HCT116 (cell line): ENCODE measurements at regions not wholly inside any gene's neighbourhood (a gene's known extent, or its start where the extent isn't known, plus 50 kb on each side); places are given as distances from the start of the nearest gene placed in this dataset.

Source experiments
- ATAC-seq: fragments of 200-7000 bp; cut with Tn5 transposase; 2 replicates; pipeline ENCODE4 v1.9.1; 2020; ENCODE audit warnings: mild to moderate bottlenecking, moderate library complexity
- BruUV-seq: library from RNA; stranded (reverse); fragments of 400-500 nt; replicated peaks from 2 replicates; lab custom pipeline; 2021; lab: Mats Ljungman, UMichigan
- CTCF ChIA-PET: fragments of 300-600 bp; sonication (Branson Sonifier 250); formaldehyde crosslinking; loops from one replicate; lab custom pipeline; 2021; ENCODE audit warnings: antibody characterized with exemption; lab: Charles Lee
- POLR2A ChIA-PET: fragments of 300-600, 350-600 bp; sonication (Branson Sonifier 250); formaldehyde crosslinking; loops from one replicate; lab custom pipeline; 2021; ENCODE audit warnings: antibody characterized with exemption; lab: Charles Lee
- RAD21 ChIA-PET, 2 experiments: fragments of 300-600 bp; sonication (Branson Sonifier 250); formaldehyde crosslinking; loops; one replicate each; lab custom pipeline; 2023; ENCODE audit warnings: low total read pairs in 2 of 2; ENCODE audit not compliant: uncharacterized antibody in 2 of 2, unreplicated experiment in 2 of 2, low non-redundant PET in 1 of 2; lab: Charles Lee
- DNase-seq: peaks from one replicate; pipeline ENCODE4 v3.0.0-alpha.2; 2010; ENCODE audit warnings: low read depth, low spot score
- H2AFZ ChIP-seq: fragments of 200-600 bp; shearing (Covaris generic), sonication (generic); 2 replicates; pipeline ENCODE4 v1.6.1; 2017; ENCODE audit warnings: low read depth, mixed run types, mixed read lengths, antibody characterized with exemption, low read length; ENCODE audit not compliant: poor library complexity, severe bottlenecking
- H3K27ac ChIP-seq: 2 replicates; pipeline ENCODE4 v1.5.1; 2012; ENCODE audit warnings: low read depth, low read length
- H3K27me3 ChIP-seq: fragments of 200-600 bp; sonication (generic); 2 replicates; pipeline ENCODE4 v1.6.1; 2016; ENCODE audit warnings: mixed run types, low read length, mixed read lengths; ENCODE audit not compliant: insufficient read depth
- H3K36me3 ChIP-seq, 2 experiments: fragments of 200-500 bp in 1 of 2; fragments of 200-600 bp in 1 of 2; sonication (Bioruptor generic) in 1 of 2; sonication (generic) in 1 of 2; 2 replicates each; pipeline versions ENCODE4 v1.5.1 to v1.6.1; 2014 to 2016; ENCODE audit warnings: low read length in 2 of 2, inconsistent platforms in 1 of 2, mixed read lengths in 1 of 2, mixed run types in 1 of 2; ENCODE audit not compliant: insufficient read depth in 2 of 2, control insufficient read depth in 1 of 2
- H3K4me1 ChIP-seq, 2 experiments: fragments of 200-600 bp in 1 of 2; sonication (generic) in 1 of 2; 2 replicates each; pipeline versions ENCODE4 v1.5.1 to v1.6.1; 2012 to 2017; ENCODE audit warnings: low read length in 2 of 2, inconsistent platforms in 1 of 2, mild to moderate bottlenecking in 1 of 2, mixed read lengths in 1 of 2, mixed run types in 1 of 2, moderate library complexity in 1 of 2; ENCODE audit not compliant: insufficient read depth in 2 of 2, control insufficient read depth in 1 of 2
- H3K4me2 ChIP-seq: fragments of 200-600 bp; sonication (generic); 2 replicates; pipeline ENCODE4 v1.6.1; 2017; ENCODE audit warnings: mixed run types, low read length, mixed read lengths
- H3K4me3 ChIP-seq, 2 experiments: fragments of 200-600 bp in 1 of 2; sonication (generic) in 1 of 2; replicated peaks in 1 of 2; 2 replicates each; pipeline ENCODE4 v1.5.1; 2011 to 2016; ENCODE audit warnings: low read length in 2 of 2, control low read depth in 1 of 2, low read depth in 1 of 2, mild to moderate bottlenecking in 1 of 2, mixed read lengths in 1 of 2, mixed run types in 1 of 2
- H3K79me2 ChIP-seq: fragments of 200-600 bp; sonication (generic); 2 replicates; pipeline ENCODE4 v1.6.1; 2017; ENCODE audit warnings: mild to moderate bottlenecking, mixed run types, low read length, moderate library complexity, mixed read lengths; ENCODE audit not compliant: insufficient read depth
- H3K9ac ChIP-seq: fragments of 200-600 bp; sonication (generic); 2 replicates; pipeline ENCODE4 v1.6.1; 2016; ENCODE audit warnings: low read length, mixed read lengths
- H3K9me2 ChIP-seq: fragments of 200-600 bp; sonication (generic), shearing (Covaris generic); 2 replicates; pipeline ENCODE4 v1.6.1; 2017; ENCODE audit warnings: mixed run types, mild to moderate bottlenecking, moderate library complexity; ENCODE audit not compliant: insufficient read depth
- H3K9me3 ChIP-seq, 2 experiments: fragments of 200-500 bp in 1 of 2; fragments of 200-600 bp in 1 of 2; sonication (Bioruptor generic) in 1 of 2; sonication (generic) in 1 of 2; 2 replicates each; pipeline ENCODE4 v1.6.1; 2014 to 2017; ENCODE audit warnings: low read length in 2 of 2, mixed read lengths in 2 of 2, inconsistent platforms in 1 of 2, low read depth in 1 of 2, mild to moderate bottlenecking in 1 of 2, mixed run types in 1 of 2, moderate library complexity in 1 of 2; ENCODE audit not compliant: control insufficient read depth in 1 of 2, insufficient read depth in 1 of 2
- H4K20me1 ChIP-seq: fragments of 200-600 bp; sonication (generic), shearing (Covaris generic); 2 replicates; pipeline ENCODE4 v1.6.1; 2017; ENCODE audit warnings: mixed run types, mild to moderate bottlenecking, moderate library complexity; ENCODE audit not compliant: insufficient read depth
- ATF3 ChIP-seq: IDR thresholded peaks from 2 replicates; pipeline ENCODE4 v1.6.1; 2012
- CBX3 ChIP-seq: IDR thresholded peaks from 2 replicates; pipeline ENCODE4 v1.6.1; 2012; ENCODE audit warnings: low read depth
- CEBPB ChIP-seq: IDR thresholded peaks from 2 replicates; pipeline ENCODE4 v1.6.1; 2012; ENCODE audit warnings: low read depth
- EGR1 ChIP-seq: IDR thresholded peaks from 2 replicates; pipeline ENCODE4 v1.6.1; 2012; ENCODE audit warnings: low read depth
- ELF1 ChIP-seq: IDR thresholded peaks from 2 replicates; pipeline ENCODE4 v1.6.1; 2012; ENCODE audit warnings: low read depth, borderline replicate concordance
- EZH2 ChIP-seq: fragments of 200-600 bp; sonication (generic); IDR thresholded peaks from 2 replicates; pipeline ENCODE4 v1.6.1; 2017; ENCODE audit warnings: antibody characterized with exemption, mixed run types
- EZH2phosphoT487 ChIP-seq: fragments of 200-600 bp; IDR thresholded peaks from 2 replicates; pipeline ENCODE4 v1.6.1; 2018; ENCODE audit warnings: antibody characterized with exemption, borderline replicate concordance
- JUND ChIP-seq: IDR thresholded peaks from 2 replicates; pipeline ENCODE4 v1.6.1; 2012
- MAX ChIP-seq: IDR thresholded peaks from 2 replicates; pipeline ENCODE4 v1.6.1; 2012
- POLR2A ChIP-seq: IDR thresholded peaks from 2 replicates; pipeline ENCODE4 v1.7.0; 2011; ENCODE audit warnings: borderline replicate concordance; ENCODE audit not compliant: insufficient read depth, insufficient read length; ENCODE audit errors: extremely low read depth
- POLR2AphosphoS5 ChIP-seq: IDR thresholded peaks from 2 replicates; pipeline ENCODE4 v1.6.1; 2011; ENCODE audit warnings: mild to moderate bottlenecking, low read depth, low read length, moderate library complexity
- SP1 ChIP-seq: IDR thresholded peaks from 2 replicates; pipeline ENCODE4 v1.6.1; 2012; ENCODE audit warnings: low read depth
- SRF ChIP-seq: IDR thresholded peaks from 2 replicates; pipeline ENCODE4 v1.6.1; 2012; ENCODE audit warnings: low read depth
- TCF7L2 ChIP-seq: IDR thresholded peaks from 2 replicates; pipeline ENCODE4 v1.7.0; 2011; ENCODE audit warnings: borderline replicate concordance, inconsistent platforms; ENCODE audit not compliant: insufficient read depth, insufficient read length; ENCODE audit errors: extremely low read depth
- YY1 ChIP-seq: IDR thresholded peaks from 2 replicates; pipeline ENCODE4 v1.6.1; 2011; ENCODE audit warnings: low read length, low read depth, moderate library complexity, mild to moderate bottlenecking; ENCODE audit not compliant: insufficient replicate concordance; ENCODE audit errors: extremely low read depth
- ZBTB33 ChIP-seq: IDR thresholded peaks from 2 replicates; pipeline ENCODE4 v1.6.1; 2011; ENCODE audit warnings: mild to moderate bottlenecking, low read length, moderate library complexity; ENCODE audit not compliant: insufficient replicate concordance; ENCODE audit errors: extremely low read depth
- ZNF274 ChIP-seq: fragments of 200-500 bp; sonication (Bioruptor generic); IDR thresholded peaks from 2 replicates; pipeline ENCODE4 v1.6.1; 2014; ENCODE audit warnings: mild to moderate bottlenecking, low read depth, low read length, inconsistent platforms
- intact Hi-C: fragments of 100-400 bp; cut with micrococcal nuclease; formaldehyde crosslinking; loops from 2 replicates; pipeline ENCODE4 v1.10.0; 2022

GRCh38 chr19:31406106-31406505 is 56.9 kb upstream of the TSHZ3 start:
- ChIA-PET POLR2A (no interaction called here), RAD21 (no interaction called here)

GRCh38 chr19:31408460-31409124 is 59.4 kb upstream of the TSHZ3 start:
- intact Hi-C loops = no loop called here
- Histone ChIP-seq H3K27me3 (no peaks in the 10 kb centered on the region), H3K9me3 (peaks cover 9 to 28% of the 10 kb centered on the region in 2 experiments; a peak in 2 of 4 replicates), H4K20me1 (no peaks in the 10 kb centered on the region), H3K27ac (no peak overlapping the region), H3K4me3 (no peak overlapping the region), H3K79me2 (no peaks in the 10 kb centered on the region), H2AFZ (no peak overlapping the region), H3K9me2 (no peaks in the 10 kb centered on the region), H3K4me1 (no peaks in the 10 kb centered on the region), H3K9ac (no peak overlapping the region), H3K36me3 (no peaks in the 10 kb centered on the region), H3K4me2 (no peak overlapping the region)
- ChIA-PET CTCF (no interaction called here), RAD21 (no interaction called here), POLR2A (no interaction called here)
- no TSS peak for BruUV-seq
- no peak for DNase-seq
- no peak for ATAC-seq
- no peak for TF ChIP-seq SP1
- TF ChIP-seq MAX = no peak
- no peak for TF ChIP-seq TCF7L2
- no peak for TF ChIP-seq POLR2AphosphoS5
- no peak for TF ChIP-seq CEBPB
- TF ChIP-seq EZH2 = no peak
- TF ChIP-seq CBX3 = no peak
- no peak for TF ChIP-seq POLR2A
- no peak for TF ChIP-seq JUND
- TF ChIP-seq ATF3 = no peak
- TF ChIP-seq ELF1 = no peak
- no peak for TF ChIP-seq ZBTB33
- no peak for TF ChIP-seq SRF
- TF ChIP-seq EGR1 = no peak
- TF ChIP-seq ZNF274 = no peak

More at GRCh38 chr19:31406106-31406505, 56.9 kb upstream of the TSHZ3 start:
- DNase-seq (no peak), ATAC-seq (no peak)
- H3K27me3 ChIP-seq = no peaks in the 10 kb centered on the region
- H3K27ac ChIP-seq = no peak overlapping the region
- no peaks in the 10 kb centered on the region for H4K20me1 ChIP-seq
- no peaks in the 10 kb centered on the region for H3K79me2 ChIP-seq
- no peak overlapping the region for H3K4me3 ChIP-seq
- peaks cover 9 to 27% of the 10 kb centered on the region in 2 experiments; a peak in 2 of 4 replicates for H3K9me3 ChIP-seq
- no peaks in the 10 kb centered on the region for H3K36me3 ChIP-seq
- H3K4me2 ChIP-seq = no peak overlapping the region
- no peak overlapping the region for H3K9ac ChIP-seq
- TF ChIP-seq POLR2A (no peak), EZH2phosphoT487 (no peak), CBX3 (no peak), YY1 (no peak), SRF (no peak)
- no peak overlapping the region for H2AFZ ChIP-seq
- intact Hi-C loops = no loop called here
- no peaks in the 10 kb centered on the region for H3K9me2 ChIP-seq
- BruUV-seq = no TSS peak
- CTCF ChIA-PET = no interaction called here
- H3K4me1 ChIP-seq = no peaks in the 10 kb centered on the region
